D721Med (cell line): ENCODE measurements at regions not wholly inside any gene's neighbourhood (a gene's known extent, or its start where the extent isn't known, plus 50 kb on each side); places are given as distances from the start of the nearest gene placed in this dataset.

Experiments
- DNase-seq: peaks from one replicate; pipeline ENCODE4 v3.0.0; 2011; ENCODE audit warnings: low spot score; ENCODE audit not compliant: insufficient read length
- FAIRE-seq: peaks from 2 replicates; lab custom pipeline; 2011; peaks lifted over from hg19 to GRCh38; lab: Jason Lieb, UNC
- CTCF ChIP-seq: IDR thresholded peaks from 2 replicates; pipeline ENCODE4 v1.5.1; 2012; ENCODE audit warnings: mild to moderate bottlenecking, control low read depth; ENCODE audit not compliant: insufficient read depth; ENCODE audit errors: missing control alignments

- no peak for TF ChIP-seq CTCF
- DNase-seq = no peak
- no peak for FAIRE-seq
These were observed 621.5 kb upstream of the BTBD3 start for GRCh38 chr20:11296221-11296620.

GRCh38 chr20:11296951-11297350 is 620.7 kb upstream of the BTBD3 start:
- FAIRE-seq = no peak
- TF ChIP-seq CTCF = no peak
- DNase-seq = no peak

GRCh38 chr20:11301699-11302098 is 616.0 kb upstream of the BTBD3 start:
- DNase-seq = no peak
- TF ChIP-seq CTCF = no peak
- no peak for FAIRE-seq

- DNase-seq (no peak), FAIRE-seq (no peak)
- no peak for TF ChIP-seq CTCF
These were observed 615.3 kb upstream of the BTBD3 start for GRCh38 chr20:11302436-11302835.

GRCh38 chr20:11304795-11305194 is 612.9 kb upstream of the BTBD3 start:
- no peak for FAIRE-seq
- TF ChIP-seq CTCF = no peak
- no peak for DNase-seq

- DNase-seq (no peak), FAIRE-seq (no peak)
- no peak for TF ChIP-seq CTCF
These were observed 612.3 kb upstream of the BTBD3 start for GRCh38 chr20:11305406-11305805.

GRCh38 chr20:11311659-11312224 is 606.0 kb upstream of the BTBD3 start:
- no peak for FAIRE-seq
- DNase-seq = no peak
- no peak for TF ChIP-seq CTCF
